ENCODE measurements at regions not wholly inside any gene's neighbourhood (a gene's known extent, or its start where the extent isn't known, plus 50 kb on each side); places are given as distances from the start of the nearest gene placed in this dataset.

DNA sequence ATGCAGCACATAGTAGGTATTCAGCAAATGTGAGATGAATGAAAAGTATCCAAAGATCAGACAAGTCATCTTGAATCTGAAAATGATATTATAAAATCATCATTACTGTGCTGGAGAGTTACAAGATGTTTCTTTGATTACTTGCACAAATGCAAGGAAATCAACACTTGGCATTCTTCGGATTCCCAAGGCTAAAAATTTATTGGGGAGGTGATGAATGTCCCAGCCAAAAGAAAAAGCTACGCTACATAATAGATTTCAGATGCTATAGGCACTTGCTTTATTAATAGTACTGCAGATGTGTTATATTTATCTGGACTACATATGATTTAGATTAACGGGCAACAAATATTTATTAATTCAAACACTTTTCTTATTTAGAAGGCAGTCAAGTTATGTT is 286.7 kb upstream of the TENM3 start:
- TF ChIP-seq, protein P1, sequence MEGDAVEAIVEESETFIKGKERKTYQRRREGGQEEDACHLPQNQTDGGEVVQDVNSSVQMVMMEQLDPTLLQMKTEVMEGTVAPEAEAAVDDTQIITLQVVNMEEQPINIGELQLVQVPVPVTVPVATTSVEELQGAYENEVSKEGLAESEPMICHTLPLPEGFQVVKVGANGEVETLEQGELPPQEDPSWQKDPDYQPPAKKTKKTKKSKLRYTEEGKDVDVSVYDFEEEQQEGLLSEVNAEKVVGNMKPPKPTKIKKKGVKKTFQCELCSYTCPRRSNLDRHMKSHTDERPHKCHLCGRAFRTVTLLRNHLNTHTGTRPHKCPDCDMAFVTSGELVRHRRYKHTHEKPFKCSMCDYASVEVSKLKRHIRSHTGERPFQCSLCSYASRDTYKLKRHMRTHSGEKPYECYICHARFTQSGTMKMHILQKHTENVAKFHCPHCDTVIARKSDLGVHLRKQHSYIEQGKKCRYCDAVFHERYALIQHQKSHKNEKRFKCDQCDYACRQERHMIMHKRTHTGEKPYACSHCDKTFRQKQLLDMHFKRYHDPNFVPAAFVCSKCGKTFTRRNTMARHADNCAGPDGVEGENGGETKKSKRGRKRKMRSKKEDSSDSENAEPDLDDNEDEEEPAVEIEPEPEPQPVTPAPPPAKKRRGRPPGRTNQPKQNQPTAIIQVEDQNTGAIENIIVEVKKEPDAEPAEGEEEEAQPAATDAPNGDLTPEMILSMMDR (IDR thresholded peaks at IDR 0.05): no peak
- TF ChIP-seq POLR2A (IDR thresholded peaks at IDR 0.05; ENCODE audit: low read depth) (no peak), POLR2AphosphoS5 (IDR thresholded peaks at IDR 0.05) (no peak)

Measured in esophagus muscularis mucosa (tissue), 3 donors.